Neural cell (in vitro differentiated cells): ENCODE measurements at regions not wholly inside any gene's neighbourhood (a gene's known extent, or its start where the extent isn't known, plus 50 kb on each side); places are given as distances from the start of the nearest gene placed in this dataset.

Experiments used
- CTCF ChIP-seq: fragments of 450-650 bp; IDR thresholded peaks from 2 replicates; pipeline ENCODE4 v1.5.1; 2014; ENCODE audit warnings: antibody characterized with exemption, mild to moderate bottlenecking, moderate library complexity; ENCODE audit not compliant: poor library complexity, severe bottlenecking
- EP300 ChIP-seq: fragments of 450-650 bp; conservative IDR thresholded peaks from 2 replicates; pipeline ENCODE4 v1.6.1; 2014; ENCODE audit warnings: antibody characterized with exemption, mild to moderate bottlenecking, moderate library complexity; ENCODE audit not compliant: poor library complexity, severe bottlenecking
- EZH2 ChIP-seq: fragments of 200-600, 300-800 bp; shearing (Covaris generic), sonication (generic); IDR thresholded peaks from 2 replicates; pipeline ENCODE4 v1.6.1; 2014; ENCODE audit warnings: antibody characterized with exemption, low read length, borderline replicate concordance, mild to moderate bottlenecking; ENCODE audit not compliant: insufficient read depth, poor library complexity, severe bottlenecking
- MXI1 ChIP-seq: fragments of 450-650 bp; conservative IDR thresholded peaks from 2 replicates; pipeline ENCODE4 v1.6.1; 2014; ENCODE audit warnings: antibody characterized with exemption, mild to moderate bottlenecking; ENCODE audit not compliant: poor library complexity, severe bottlenecking
- POLR2AphosphoS5 ChIP-seq: IDR thresholded peaks from 2 replicates; pipeline ENCODE4 v1.6.1; 2012
- RAD21 ChIP-seq: fragments of 450-650 bp; conservative IDR thresholded peaks from 2 replicates; pipeline ENCODE4 v1.6.1; 2014; ENCODE audit warnings: antibody characterized with exemption, mild to moderate bottlenecking, moderate library complexity
- REST ChIP-seq: IDR thresholded peaks from 2 replicates; pipeline ENCODE4 v1.6.1; 2012; ENCODE audit warnings: borderline replicate concordance

GRCh38 chr13:104477261-104477660 is 1411.0 kb upstream of the SLC10A2 start:
- no peak for TF ChIP-seq CTCF
- no peak for TF ChIP-seq POLR2AphosphoS5
- TF ChIP-seq MXI1: no peak
- TF ChIP-seq EZH2: no peak
- TF ChIP-seq EP300: no peak
- TF ChIP-seq RAD21: no peak
- no peak for TF ChIP-seq REST
